Neural progenitor cell (in vitro differentiated cells): ENCODE measurements at regions not wholly inside any gene's neighbourhood (a gene's known extent, or its start where the extent isn't known, plus 50 kb on each side); places are given as distances from the start of the nearest gene placed in this dataset.

Source experiments
- DNase-seq: peaks from one replicate; pipeline ENCODE4 v3.0.0-alpha.2; 2016; ENCODE audit warnings: low spot score
- H2AFZ ChIP-seq: fragments of 200-600 bp; sonication (generic); replicated peaks from 2 replicates; pipeline ENCODE4 v1.6.1; 2016; ENCODE audit warnings: antibody characterized with exemption
- H3F3A ChIP-seq: fragments of 200-600 bp; sonication (generic); 2 replicates; pipeline ENCODE4 v1.6.1; 2016; ENCODE audit warnings: antibody characterized with exemption, low read depth
- H3K27ac ChIP-seq: fragments of 200-600 bp; sonication (generic); 2 replicates; pipeline ENCODE4 v1.5.1; 2016; ENCODE audit warnings: mild to moderate bottlenecking
- H3K27me3 ChIP-seq: fragments of 200-600 bp; sonication (generic); 2 replicates; pipeline ENCODE4 v1.6.1; 2016; ENCODE audit warnings: mild to moderate bottlenecking, moderate library complexity
- H3K36me3 ChIP-seq: fragments of 200-600 bp; sonication (generic); 2 replicates; pipeline ENCODE4 v1.5.1; 2016
- H3K4me1 ChIP-seq: fragments of 200-600 bp; sonication (generic); 2 replicates; pipeline ENCODE4 v1.6.1; 2016; ENCODE audit warnings: mixed run types
- H3K4me2 ChIP-seq: fragments of 200-600 bp; sonication (generic); 2 replicates; pipeline ENCODE4 v1.6.1; 2016
- H3K4me3 ChIP-seq: fragments of 200-600 bp; sonication (generic); 2 replicates; pipeline ENCODE4 v1.5.1; 2016
- H3K79me2 ChIP-seq: fragments of 200-600 bp; sonication (generic); 2 replicates; pipeline ENCODE4 v1.6.1; 2016; ENCODE audit warnings: low read depth
- H3K9ac ChIP-seq: fragments of 200-600 bp; sonication (generic); 2 replicates; pipeline ENCODE4 v1.6.1; 2016
- H3K9me3 ChIP-seq: fragments of 200-600 bp; sonication (generic); 2 replicates; pipeline ENCODE4 v1.5.1; 2016; ENCODE audit warnings: low read depth
- H4K20me1 ChIP-seq: fragments of 200-600 bp; sonication (generic); 2 replicates; pipeline ENCODE4 v1.6.1; 2016; ENCODE audit warnings: low read depth
- H3K27ac Mint-ChIP-seq: 3 replicates; pipeline ENCODE4 v1.8.0; 2021; ENCODE audit warnings: mixed read lengths
- H3K27me3 Mint-ChIP-seq: 2 replicates; pipeline ENCODE4 v1.8.0; 2022; ENCODE audit warnings: low read depth, mild to moderate bottlenecking, inconsistent platforms, moderate library complexity, mixed read lengths; ENCODE audit not compliant: insufficient read depth
- H3K36me3 Mint-ChIP-seq: 3 replicates; pipeline ENCODE4 v1.8.0; 2021; ENCODE audit warnings: mixed read lengths
- H3K4me1 Mint-ChIP-seq: 3 replicates; pipeline ENCODE4 v1.8.0; 2021; ENCODE audit warnings: mixed read lengths
- H3K4me3 Mint-ChIP-seq: 3 replicates; pipeline ENCODE4 v1.8.0; 2021; ENCODE audit warnings: mild to moderate bottlenecking, moderate library complexity, mixed read lengths
- H3K9me3 Mint-ChIP-seq: 3 replicates; pipeline ENCODE4 v1.8.0; 2020; ENCODE audit warnings: mixed read lengths
- CTCF ChIP-seq: fragments of 200-600 bp; sonication (generic); IDR thresholded peaks from 2 replicates; pipeline ENCODE4 v1.5.1; 2017; ENCODE audit warnings: antibody characterized with exemption, mild to moderate bottlenecking
- EZH2 ChIP-seq: fragments of 200-600 bp; sonication (generic); IDR thresholded peaks from 2 replicates; pipeline ENCODE4 v1.6.1; 2017; ENCODE audit warnings: antibody characterized with exemption, mild to moderate bottlenecking, moderate library complexity
- EZH2phosphoT487 ChIP-seq: fragments of 200-600 bp; sonication (generic); IDR thresholded peaks from 2 replicates; pipeline ENCODE4 v1.6.1; 2017; ENCODE audit warnings: antibody characterized with exemption

- H3K27ac Mint-ChIP-seq = no peak overlapping the region
- H3K4me3 Mint-ChIP-seq = no peak overlapping the region
- TF ChIP-seq CTCF (no peak), EZH2phosphoT487 (no peak), EZH2 (no peak)
- H3K27me3 Mint-ChIP-seq = no peaks in the 10 kb centered on the region
- H3K4me2 ChIP-seq = no peak overlapping the region
- H3K9ac ChIP-seq = no peak overlapping the region
- H4K20me1 ChIP-seq = no peaks in the 10 kb centered on the region
- H3K27me3 ChIP-seq = no peaks in the 10 kb centered on the region
- no peaks in the 10 kb centered on the region for H3K36me3 Mint-ChIP-seq
- no peak for DNase-seq
- peaks cover 2% of the 10 kb centered on the region for H3K9me3 Mint-ChIP-seq
- no peak overlapping the region for H3K27ac ChIP-seq
- no peak overlapping the region for H2AFZ ChIP-seq
- no peaks in the 10 kb centered on the region for H3K79me2 ChIP-seq
- peaks cover 11% of the 10 kb centered on the region for H3K4me1 Mint-ChIP-seq
- H3K9me3 ChIP-seq = no peaks in the 10 kb centered on the region
- H3K4me3 ChIP-seq = no peak overlapping the region
- peaks cover 9% of the 10 kb centered on the region for H3K4me1 ChIP-seq
- H3F3A ChIP-seq = no peaks in the 10 kb centered on the region
- no peaks in the 10 kb centered on the region for H3K36me3 ChIP-seq
These were observed 251.8 kb upstream of the KIRREL3 start for GRCh38 chr11:127252321-127252720.

GRCh38 chr11:127249576-127249975 is 249.0 kb upstream of the KIRREL3 start:
- Histone ChIP-seq H3K79me2 (no peaks in the 10 kb centered on the region), H3K36me3 (no peaks in the 10 kb centered on the region), H3F3A (no peaks in the 10 kb centered on the region), H4K20me1 (no peaks in the 10 kb centered on the region), H3K4me3 (no peak overlapping the region), H3K4me1 (peaks cover 9% of the 10 kb centered on the region), H3K9me3 (no peaks in the 10 kb centered on the region), H3K27ac (no peak overlapping the region), H3K4me2 (no peak overlapping the region), H2AFZ (no peak overlapping the region), H3K27me3 (no peaks in the 10 kb centered on the region), H3K9ac (no peak overlapping the region)
- H3K4me3 Mint-ChIP-seq = no peak overlapping the region
- H3K9me3 Mint-ChIP-seq = no peaks in the 10 kb centered on the region
- TF ChIP-seq EZH2phosphoT487 = no peak
- TF ChIP-seq CTCF = no peak
- TF ChIP-seq EZH2 = no peak
- H3K27me3 Mint-ChIP-seq = no peaks in the 10 kb centered on the region
- no peak for DNase-seq
- H3K36me3 Mint-ChIP-seq = no peaks in the 10 kb centered on the region
- H3K4me1 Mint-ChIP-seq = peaks cover 19% of the 10 kb centered on the region
- no peak overlapping the region for H3K27ac Mint-ChIP-seq

GRCh38 chr11:127248476-127248875 is 247.9 kb upstream of the KIRREL3 start:
- no peaks in the 10 kb centered on the region for H3K9me3 ChIP-seq
- H3K36me3 ChIP-seq = no peaks in the 10 kb centered on the region
- Mint-ChIP-seq H3K27me3 (no peaks in the 10 kb centered on the region), H3K9me3 (no peaks in the 10 kb centered on the region), H3K4me3 (no peak overlapping the region), H3K4me1 (peaks cover 24% of the 10 kb centered on the region), H3K36me3 (no peaks in the 10 kb centered on the region), H3K27ac (no peak overlapping the region)
- no peak overlapping the region for H3K4me3 ChIP-seq
- H3K79me2 ChIP-seq = no peaks in the 10 kb centered on the region
- H3K27me3 ChIP-seq = no peaks in the 10 kb centered on the region
- no peak for TF ChIP-seq EZH2phosphoT487
- no peak for TF ChIP-seq EZH2
- no peak for TF ChIP-seq CTCF
- DNase-seq = no peak
- H2AFZ ChIP-seq = no peak overlapping the region
- H3K27ac ChIP-seq = no peak overlapping the region
- no peak overlapping the region for H3K9ac ChIP-seq
- peaks cover 4% of the 10 kb centered on the region for H3F3A ChIP-seq
- H3K4me2 ChIP-seq = no peak overlapping the region
- H4K20me1 ChIP-seq = no peaks in the 10 kb centered on the region
- peaks cover 15% of the 10 kb centered on the region for H3K4me1 ChIP-seq
